ENCODE measurements at regions not wholly inside any gene's neighbourhood (a gene's known extent, or its start where the extent isn't known, plus 50 kb on each side); places are given as distances from the start of the nearest gene placed in this dataset.

GRCh38 chr2:240225660-240226475 is 85.4 kb upstream of the OTOS start:
- H3K27ac Mint-ChIP-seq = no peak overlapping the region
- peaks cover 4% of the 10 kb centered on the region for H3K4me1 Mint-ChIP-seq
- no peaks in the 10 kb centered on the region for H3K9me3 ChIP-seq (ENCODE audit: control insufficient read depth, low read length, poor library complexity, severe bottlenecking)
- no peak overlapping the region for H3K4me3 Mint-ChIP-seq
- H3K36me3 Mint-ChIP-seq (ENCODE audit: low read depth) = peaks cover 5% of the 10 kb centered on the region
- ATAC-seq = no peak
- peak in 1 of 3 donors; percentile 1 for DNase-seq
- peaks cover 42% of the 10 kb centered on the region for H3K27me3 Mint-ChIP-seq

- no peak overlapping the region for H3K27ac Mint-ChIP-seq
- ATAC-seq (no peak), DNase-seq (peak in 1 of 3 donors; percentile 1)
- H3K36me3 Mint-ChIP-seq (ENCODE audit: low read depth) = peaks cover 5% of the 10 kb centered on the region
- peaks cover 41% of the 10 kb centered on the region for H3K27me3 Mint-ChIP-seq
- no peak overlapping the region for H3K4me3 Mint-ChIP-seq
- no peaks in the 10 kb centered on the region for H3K9me3 ChIP-seq (ENCODE audit: control insufficient read depth, low read length, poor library complexity, severe bottlenecking)
- H3K4me1 Mint-ChIP-seq = peaks cover 4% of the 10 kb centered on the region
Observed at GRCh38 chr2:240226672-240227537, 86.4 kb upstream of the OTOS start.

GRCh38 chr2:240227538-240228428 is 87.3 kb upstream of the OTOS start:
- H3K27ac Mint-ChIP-seq = no peak overlapping the region
- no peaks in the 10 kb centered on the region for H3K9me3 ChIP-seq (ENCODE audit: control insufficient read depth, low read length, poor library complexity, severe bottlenecking)
- H3K4me1 Mint-ChIP-seq = peaks cover 4% of the 10 kb centered on the region
- ATAC-seq = no peak
- peak in 1 of 3 donors; percentile 2 for DNase-seq
- H3K36me3 Mint-ChIP-seq (ENCODE audit: low read depth) = peaks cover 5% of the 10 kb centered on the region
- H3K4me3 Mint-ChIP-seq = no peak overlapping the region
- peaks cover 41% of the 10 kb centered on the region for H3K27me3 Mint-ChIP-seq

- no peaks in the 10 kb centered on the region for H3K9me3 ChIP-seq (ENCODE audit: control insufficient read depth, low read length, poor library complexity, severe bottlenecking)
- H3K27ac Mint-ChIP-seq = no peak overlapping the region
- no peak overlapping the region for H3K4me3 Mint-ChIP-seq
- peaks cover 2% of the 10 kb centered on the region for H3K4me1 Mint-ChIP-seq
- no peak for ATAC-seq
- peaks cover 5% of the 10 kb centered on the region for H3K36me3 Mint-ChIP-seq (ENCODE audit: low read depth)
- no peak for DNase-seq
- peaks cover 29% of the 10 kb centered on the region for H3K27me3 Mint-ChIP-seq
Observed at GRCh38 chr2:240229005-240229404, 88.5 kb upstream of the OTOS start.

- no peak for DNase-seq
- peaks cover 3% of the 10 kb centered on the region for H3K36me3 Mint-ChIP-seq (ENCODE audit: low read depth)
- H3K4me1 Mint-ChIP-seq = peaks cover 3% of the 10 kb centered on the region
- H3K4me3 Mint-ChIP-seq = no peak overlapping the region
- ATAC-seq = no peak
- no peaks in the 10 kb centered on the region for H3K9me3 ChIP-seq (ENCODE audit: control insufficient read depth, low read length, poor library complexity, severe bottlenecking)
- no peak overlapping the region for H3K27ac Mint-ChIP-seq
- peaks cover 22% of the 10 kb centered on the region for H3K27me3 Mint-ChIP-seq
Observed at GRCh38 chr2:240229603-240230235, 89.3 kb upstream of the OTOS start.

GRCh38 chr2:240230291-240230931 is 90.0 kb upstream of the OTOS start:
- no peak for ATAC-seq
- H3K9me3 ChIP-seq (ENCODE audit: control insufficient read depth, low read length, poor library complexity, severe bottlenecking) = no peaks in the 10 kb centered on the region
- peak in 1 of 3 donors; percentile 2 for DNase-seq
- H3K36me3 Mint-ChIP-seq (ENCODE audit: low read depth) = peaks cover 3% of the 10 kb centered on the region
- H3K4me1 Mint-ChIP-seq = peaks cover 3% of the 10 kb centered on the region
- no peak overlapping the region for H3K4me3 Mint-ChIP-seq
- peaks cover 15% of the 10 kb centered on the region for H3K27me3 Mint-ChIP-seq
- no peak overlapping the region for H3K27ac Mint-ChIP-seq

- H3K9me3 ChIP-seq (ENCODE audit: control insufficient read depth, low read length, poor library complexity, severe bottlenecking) = no peaks in the 10 kb centered on the region
- peaks cover 3% of the 10 kb centered on the region for H3K36me3 Mint-ChIP-seq (ENCODE audit: low read depth)
- DNase-seq = no peak
- peaks cover 3% of the 10 kb centered on the region for H3K4me1 Mint-ChIP-seq
- H3K27ac Mint-ChIP-seq = no peak overlapping the region
- no peak overlapping the region for H3K4me3 Mint-ChIP-seq
- ATAC-seq = no peak
- H3K27me3 Mint-ChIP-seq = peaks cover 8% of the 10 kb centered on the region
Observed at GRCh38 chr2:240231838-240232244, 91.4 kb upstream of the OTOS start.

- no peak overlapping the region for H3K4me3 Mint-ChIP-seq
- DNase-seq (no peak), ATAC-seq (no peak)
- peaks cover 3% of the 10 kb centered on the region for H3K36me3 Mint-ChIP-seq (ENCODE audit: low read depth)
- H3K27me3 Mint-ChIP-seq = peaks cover 8% of the 10 kb centered on the region
- peaks cover 3% of the 10 kb centered on the region for H3K4me1 Mint-ChIP-seq
- no peaks in the 10 kb centered on the region for H3K9me3 ChIP-seq (ENCODE audit: control insufficient read depth, low read length, poor library complexity, severe bottlenecking)
- no peak overlapping the region for H3K27ac Mint-ChIP-seq
Observed at GRCh38 chr2:240232264-240232915, 91.9 kb upstream of the OTOS start.

- H3K9me3 ChIP-seq (ENCODE audit: control insufficient read depth, low read length, poor library complexity, severe bottlenecking) = no peaks in the 10 kb centered on the region
- peak overlapping the region; percentile 69 for H3K4me3 Mint-ChIP-seq
- H3K36me3 Mint-ChIP-seq (ENCODE audit: low read depth) = peaks cover 3% of the 10 kb centered on the region
- peak; percentile 53 to 71 (median 66) for DNase-seq
- ATAC-seq = peak; percentile 75
- peaks cover 13% of the 10 kb centered on the region for H3K27me3 Mint-ChIP-seq
- no peak overlapping the region for H3K27ac Mint-ChIP-seq
- peaks cover 5% of the 10 kb centered on the region for H3K4me1 Mint-ChIP-seq
Observed at GRCh38 chr2:240232961-240233884, 92.8 kb upstream of the OTOS start.

GRCh38 chr2:240233885-240234502 is 93.5 kb upstream of the OTOS start:
- no peak for DNase-seq
- Mint-ChIP-seq H3K4me1 (peaks cover 8% of the 10 kb centered on the region), H3K27me3 (peaks cover 19% of the 10 kb centered on the region), H3K27ac (no peak overlapping the region), H3K36me3 (ENCODE audit: low read depth) (peaks cover 3% of the 10 kb centered on the region), H3K4me3 (peak overlapping the region; percentile 69)
- no peaks in the 10 kb centered on the region for H3K9me3 ChIP-seq (ENCODE audit: control insufficient read depth, low read length, poor library complexity, severe bottlenecking)
- ATAC-seq = no peak

GRCh38 chr2:240234503-240234951 is 94.1 kb upstream of the OTOS start:
- peaks cover 8% of the 10 kb centered on the region for H3K4me1 Mint-ChIP-seq
- no peak for ATAC-seq
- H3K36me3 Mint-ChIP-seq (ENCODE audit: low read depth) = peaks cover 3% of the 10 kb centered on the region
- peak overlapping the region; percentile 69 for H3K4me3 Mint-ChIP-seq
- no peaks in the 10 kb centered on the region for H3K9me3 ChIP-seq (ENCODE audit: control insufficient read depth, low read length, poor library complexity, severe bottlenecking)
- no peak overlapping the region for H3K27ac Mint-ChIP-seq
- no peak for DNase-seq
- peaks cover 19% of the 10 kb centered on the region for H3K27me3 Mint-ChIP-seq

Data from T-helper 17 cell (primary cell).